ENCODE measurements at regions not wholly inside any gene's neighbourhood (a gene's known extent, or its start where the extent isn't known, plus 50 kb on each side); places are given as distances from the start of the nearest gene placed in this dataset.

DNA sequence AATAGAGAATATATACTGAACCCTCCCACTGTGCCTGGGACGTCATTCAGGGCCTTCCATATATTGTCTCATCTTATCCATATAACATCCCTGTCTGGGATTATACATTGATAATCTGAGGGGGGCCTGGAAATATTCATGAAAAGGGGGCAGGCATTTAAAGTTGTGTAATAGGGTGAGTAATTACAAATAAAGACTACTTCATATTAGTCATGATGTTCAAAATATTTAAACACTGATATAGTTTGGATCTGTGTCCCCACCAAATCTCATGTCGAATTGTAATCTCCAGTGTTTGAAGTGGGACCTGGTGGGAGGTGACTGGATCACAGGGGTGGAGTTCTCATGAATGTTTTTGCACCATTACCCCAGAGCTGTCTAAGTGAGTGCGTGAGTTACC lies 97.8 kb downstream of the AQP9 start:
- H3K9me3 ChIP-seq: no peaks in the 10 kb centered on the region
- no peaks in the 10 kb centered on the region for H3K27me3 ChIP-seq
- WGBS (ENCODE audit: insufficient coverage, low coverage, low lambda C conversion rate, missing lambda C conversion rate): 92% methylated on average over 3 of the region's 3 CpGs
- no peaks in the 10 kb centered on the region for H3K36me3 ChIP-seq
- H3K27ac ChIP-seq: no peak overlapping the region
- H3K4me3 ChIP-seq: no peak overlapping the region
- intact Hi-C loops (cut with DNase I): no loop called here
- DNase-seq (no peak), ATAC-seq (peak in 1 of 4 donors; percentile 14)
- H3K4me1 ChIP-seq: peaks cover 0 to 5% (median 0%) of the 10 kb centered on the region in 4 donors
- TF ChIP-seq POLR2A (IDR thresholded peaks at IDR 0.05): no peak
- TF ChIP-seq, protein P1, sequence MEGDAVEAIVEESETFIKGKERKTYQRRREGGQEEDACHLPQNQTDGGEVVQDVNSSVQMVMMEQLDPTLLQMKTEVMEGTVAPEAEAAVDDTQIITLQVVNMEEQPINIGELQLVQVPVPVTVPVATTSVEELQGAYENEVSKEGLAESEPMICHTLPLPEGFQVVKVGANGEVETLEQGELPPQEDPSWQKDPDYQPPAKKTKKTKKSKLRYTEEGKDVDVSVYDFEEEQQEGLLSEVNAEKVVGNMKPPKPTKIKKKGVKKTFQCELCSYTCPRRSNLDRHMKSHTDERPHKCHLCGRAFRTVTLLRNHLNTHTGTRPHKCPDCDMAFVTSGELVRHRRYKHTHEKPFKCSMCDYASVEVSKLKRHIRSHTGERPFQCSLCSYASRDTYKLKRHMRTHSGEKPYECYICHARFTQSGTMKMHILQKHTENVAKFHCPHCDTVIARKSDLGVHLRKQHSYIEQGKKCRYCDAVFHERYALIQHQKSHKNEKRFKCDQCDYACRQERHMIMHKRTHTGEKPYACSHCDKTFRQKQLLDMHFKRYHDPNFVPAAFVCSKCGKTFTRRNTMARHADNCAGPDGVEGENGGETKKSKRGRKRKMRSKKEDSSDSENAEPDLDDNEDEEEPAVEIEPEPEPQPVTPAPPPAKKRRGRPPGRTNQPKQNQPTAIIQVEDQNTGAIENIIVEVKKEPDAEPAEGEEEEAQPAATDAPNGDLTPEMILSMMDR (IDR thresholded peaks at IDR 0.05): no peak

DNA sequence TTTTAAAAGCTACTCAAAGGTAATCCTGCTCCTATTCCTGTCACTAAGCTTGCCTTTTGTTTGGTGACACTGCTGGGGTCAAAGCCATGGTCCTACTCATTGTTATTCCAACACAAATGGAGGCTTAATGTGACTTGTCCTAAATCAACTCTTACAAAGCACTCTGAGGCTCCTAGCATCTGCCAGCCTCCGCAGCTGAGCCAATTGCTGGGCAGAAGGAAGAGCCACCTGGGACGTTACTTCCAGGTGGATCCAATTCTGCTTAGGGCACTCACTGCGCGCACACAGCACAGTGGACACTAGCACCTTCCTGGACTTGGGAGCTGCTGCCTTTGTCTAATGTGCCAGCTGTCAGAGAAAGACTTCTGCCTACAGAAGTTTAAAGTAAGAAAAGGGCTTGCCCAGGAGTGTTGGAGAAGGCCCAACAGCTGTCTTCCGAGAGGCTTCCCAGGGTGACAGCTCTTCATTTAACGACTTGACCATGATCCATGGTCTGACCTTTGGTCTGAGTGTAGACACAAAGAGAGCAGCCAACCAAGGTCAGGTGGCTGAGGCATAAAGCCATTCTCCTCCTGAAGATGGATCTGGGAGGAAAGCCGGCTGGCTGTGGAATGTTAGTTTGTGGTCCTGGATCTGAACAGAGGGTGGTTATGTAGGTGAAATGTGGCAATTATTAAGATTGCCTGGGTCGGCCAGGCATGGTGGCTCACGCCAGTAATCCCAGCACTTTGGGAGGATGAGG lies 102.2 kb downstream of the AQP9 start:
- H3K4me3 ChIP-seq: no peak overlapping the region
- 67% methylated on average over 1 of the region's 9 CpGs for WGBS (ENCODE audit: insufficient coverage, low coverage, low lambda C conversion rate, missing lambda C conversion rate)
- intact Hi-C loops (cut with DNase I): no loop called here

DNA sequence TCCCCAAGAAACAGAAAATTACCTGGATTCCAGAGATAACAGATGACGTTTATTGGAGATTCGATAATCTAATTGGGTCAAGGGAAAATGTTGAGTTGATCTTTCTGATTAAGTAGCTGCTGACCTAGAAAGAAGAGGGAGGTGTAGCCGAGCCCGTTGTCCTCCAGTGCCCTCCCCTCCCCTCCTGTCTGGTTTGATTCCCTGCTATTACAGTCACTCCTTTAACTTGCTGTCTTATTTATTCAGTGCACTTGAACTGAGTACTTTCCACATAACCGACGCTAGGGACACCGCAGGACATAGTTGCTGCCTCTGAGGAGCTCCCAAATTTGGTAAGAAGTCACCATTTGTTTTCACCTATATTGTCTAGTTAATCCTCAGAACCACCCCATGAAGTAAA lies 103.7 kb downstream of the AQP9 start:
- Histone ChIP-seq H3K36me3 (no peaks in the 10 kb centered on the region), H3K9me3 (no peaks in the 10 kb centered on the region), H3K4me3 (no peak overlapping the region), H3K4me1 (no peaks in the 10 kb centered on the region), H3K27ac (no peak overlapping the region), H3K27me3 (no peaks in the 10 kb centered on the region)
- TF ChIP-seq, protein P1 (IDR thresholded peaks at IDR 0.05): no peak
- TF ChIP-seq POLR2A (IDR thresholded peaks at IDR 0.05): no peak
- DNase-seq (no peak), ATAC-seq (no peak)
- WGBS (ENCODE audit: insufficient coverage, low coverage, low lambda C conversion rate, missing lambda C conversion rate): 79% methylated on average over 7 of the region's 7 CpGs
- intact Hi-C loops (cut with DNase I): no loop called here

More for the DNA sequence above, 102.2 kb downstream of the AQP9 start:
- H3K36me3 ChIP-seq: no peaks in the 10 kb centered on the region
- H3K9me3 ChIP-seq: no peaks in the 10 kb centered on the region
- TF ChIP-seq, protein P1 (IDR thresholded peaks at IDR 0.05): no peak
- TF ChIP-seq POLR2A (IDR thresholded peaks at IDR 0.05): no peak
- H3K27ac ChIP-seq: no peak overlapping the region
- H3K27me3 ChIP-seq: no peaks in the 10 kb centered on the region
- DNase-seq (no peak), ATAC-seq (no peak)
- no peaks in the 10 kb centered on the region for H3K4me1 ChIP-seq

DNA sequence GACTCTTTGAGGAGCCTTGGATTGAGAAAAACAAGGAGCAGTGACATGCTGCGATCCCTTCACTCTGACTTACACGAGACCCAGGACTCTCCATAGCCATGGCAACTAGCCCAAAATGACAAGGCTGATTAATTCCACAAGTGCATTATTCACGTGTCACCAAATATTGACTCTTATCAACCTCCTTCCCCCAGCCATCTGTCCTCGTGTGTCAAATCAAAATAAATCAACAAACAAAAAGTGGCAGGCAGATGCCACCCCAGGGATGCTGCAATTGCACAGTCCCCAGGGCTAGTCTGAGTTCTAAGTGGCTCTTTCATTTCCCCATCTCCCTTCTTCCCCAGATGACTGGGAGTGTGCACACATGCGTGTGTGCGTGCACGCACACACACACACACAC lies 104.9 kb downstream of the AQP9 start:
- Histone ChIP-seq H3K36me3 (no peaks in the 10 kb centered on the region), H3K4me1 (peaks cover 0 to 8% (median 4%) of the 10 kb centered on the region in 4 donors), H3K9me3 (no peaks in the 10 kb centered on the region), H3K27ac (no peak overlapping the region), H3K4me3 (no peak overlapping the region), H3K27me3 (no peaks in the 10 kb centered on the region)
- ATAC-seq (no peak), DNase-seq (no peak)
- WGBS (ENCODE audit: insufficient coverage, low coverage, low lambda C conversion rate, missing lambda C conversion rate): 50% methylated on average over 7 of the region's 7 CpGs
- intact Hi-C loops (cut with DNase I): no loop called here
- TF ChIP-seq POLR2A (IDR thresholded peaks at IDR 0.05): no peak
- TF ChIP-seq, protein P1 (IDR thresholded peaks at IDR 0.05): no peak
